Parathyroid adenoma (tissue), 2 donors: ENCODE measurements at regions not wholly inside any gene's neighbourhood (a gene's known extent, or its start where the extent isn't known, plus 50 kb on each side); places are given as distances from the start of the nearest gene placed in this dataset.

Source experiments
- H2AFZ ChIP-seq: fragments of 300-600 bp; sonication (generic); one replicate; pipeline ENCODE4 v1.7.0; 2017; ENCODE audit warnings: antibody characterized with exemption, mild to moderate bottlenecking
- H3K27ac ChIP-seq: fragments of 300-600 bp; sonication (generic); one replicate; pipeline ENCODE4 v1.7.0; 2017
- H3K27me3 ChIP-seq: fragments of 300-600 bp; sonication (generic); one replicate; pipeline ENCODE4 v1.7.0; 2017; ENCODE audit warnings: low read length; ENCODE audit not compliant: control insufficient read depth, insufficient read depth
- H3K36me3 ChIP-seq: fragments of 300-600 bp; sonication (generic); one replicate; pipeline ENCODE4 v1.7.0; 2017; ENCODE audit warnings: low read length; ENCODE audit not compliant: control insufficient read depth, insufficient read depth
- H3K4me1 ChIP-seq: fragments of 300-600 bp; sonication (generic); one replicate; pipeline ENCODE4 v1.7.0; 2017; ENCODE audit warnings: control low read depth
- H3K4me2 ChIP-seq: fragments of 300-600 bp; sonication (generic); one replicate; pipeline ENCODE4 v1.7.0; 2017; ENCODE audit warnings: low read length
- H3K4me3 ChIP-seq: fragments of 300-600 bp; sonication (generic); one replicate; pipeline ENCODE4 v1.7.0; 2017; ENCODE audit warnings: low read depth, low read length
- H3K79me2 ChIP-seq: fragments of 300-600 bp; sonication (generic); one replicate; pipeline ENCODE4 v1.7.0; 2017; ENCODE audit warnings: control low read depth
- H3K9ac ChIP-seq: fragments of 300-600 bp; sonication (generic); one replicate; pipeline ENCODE4 v1.7.0; 2017; ENCODE audit warnings: mild to moderate bottlenecking
- H3K9me3 ChIP-seq: fragments of 300-600 bp; sonication (generic); one replicate; pipeline ENCODE4 v1.7.0; 2017; ENCODE audit warnings: low read length; ENCODE audit not compliant: control insufficient read depth
- TF ChIP-seq, protein P1 (sequence below): fragments of 300-600 bp; sonication (generic); IDR thresholded peaks from one replicate; pipeline ENCODE4 v1.7.0; 2017; ENCODE audit warnings: antibody characterized with exemption, mild to moderate bottlenecking
- donor health status: primary hyperparathyroidism.

DNA sequence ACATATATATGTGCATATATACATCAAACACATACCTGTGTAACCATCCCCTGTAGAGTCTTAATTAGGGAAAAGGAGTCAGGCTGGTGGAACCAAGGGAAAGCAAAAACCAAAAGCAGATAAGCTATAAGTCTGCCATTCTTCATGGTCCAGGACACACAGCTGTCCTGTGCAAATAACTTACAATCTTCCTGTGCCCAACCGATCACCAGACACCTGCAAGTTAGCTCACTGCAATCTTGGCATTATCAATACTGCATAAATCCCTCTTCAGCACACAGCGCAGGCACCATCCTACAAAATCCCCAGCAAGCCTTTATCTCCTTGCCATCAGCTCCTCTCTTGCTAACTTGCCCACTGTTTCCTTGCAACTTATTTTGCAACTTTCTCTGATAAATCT, 60.8 kb upstream of the DYNAP start:
- no peak overlapping the region for H3K9ac ChIP-seq
- H3K79me2 ChIP-seq = no peaks in the 10 kb centered on the region
- TF ChIP-seq, protein P1, sequence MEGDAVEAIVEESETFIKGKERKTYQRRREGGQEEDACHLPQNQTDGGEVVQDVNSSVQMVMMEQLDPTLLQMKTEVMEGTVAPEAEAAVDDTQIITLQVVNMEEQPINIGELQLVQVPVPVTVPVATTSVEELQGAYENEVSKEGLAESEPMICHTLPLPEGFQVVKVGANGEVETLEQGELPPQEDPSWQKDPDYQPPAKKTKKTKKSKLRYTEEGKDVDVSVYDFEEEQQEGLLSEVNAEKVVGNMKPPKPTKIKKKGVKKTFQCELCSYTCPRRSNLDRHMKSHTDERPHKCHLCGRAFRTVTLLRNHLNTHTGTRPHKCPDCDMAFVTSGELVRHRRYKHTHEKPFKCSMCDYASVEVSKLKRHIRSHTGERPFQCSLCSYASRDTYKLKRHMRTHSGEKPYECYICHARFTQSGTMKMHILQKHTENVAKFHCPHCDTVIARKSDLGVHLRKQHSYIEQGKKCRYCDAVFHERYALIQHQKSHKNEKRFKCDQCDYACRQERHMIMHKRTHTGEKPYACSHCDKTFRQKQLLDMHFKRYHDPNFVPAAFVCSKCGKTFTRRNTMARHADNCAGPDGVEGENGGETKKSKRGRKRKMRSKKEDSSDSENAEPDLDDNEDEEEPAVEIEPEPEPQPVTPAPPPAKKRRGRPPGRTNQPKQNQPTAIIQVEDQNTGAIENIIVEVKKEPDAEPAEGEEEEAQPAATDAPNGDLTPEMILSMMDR = no peak
- no peak overlapping the region for H3K27ac ChIP-seq
- no peaks in the 10 kb centered on the region for H3K36me3 ChIP-seq
- no peaks in the 10 kb centered on the region for H3K27me3 ChIP-seq
- H3K4me2 ChIP-seq = no peak overlapping the region
- no peaks in the 10 kb centered on the region for H3K9me3 ChIP-seq
- H3K4me1 ChIP-seq = no peaks in the 10 kb centered on the region
- H2AFZ ChIP-seq = no peak overlapping the region
- no peak overlapping the region for H3K4me3 ChIP-seq

- Histone ChIP-seq H3K4me2 (no peak overlapping the region), H3K9ac (no peak overlapping the region), H3K79me2 (no peaks in the 10 kb centered on the region), H3K4me1 (no peaks in the 10 kb centered on the region), H3K27me3 (no peaks in the 10 kb centered on the region), H3K36me3 (no peaks in the 10 kb centered on the region), H3K27ac (no peak overlapping the region), H2AFZ (no peak overlapping the region), H3K9me3 (no peaks in the 10 kb centered on the region), H3K4me3 (no peak overlapping the region)
- TF ChIP-seq, protein P1 = no peak
Observed at GRCh38 chr18:54531402-54532065, 59.5 kb upstream of the DYNAP start.

GRCh38 chr18:54532222-54532621, 58.8 kb upstream of the DYNAP start:
- no peak overlapping the region for H2AFZ ChIP-seq
- no peaks in the 10 kb centered on the region for H3K36me3 ChIP-seq
- TF ChIP-seq, protein P1 = no peak
- no peak overlapping the region for H3K4me3 ChIP-seq
- no peak overlapping the region for H3K27ac ChIP-seq
- H3K4me2 ChIP-seq = no peak overlapping the region
- no peaks in the 10 kb centered on the region for H3K79me2 ChIP-seq
- H3K4me1 ChIP-seq = no peaks in the 10 kb centered on the region
- no peaks in the 10 kb centered on the region for H3K9me3 ChIP-seq
- no peak overlapping the region for H3K9ac ChIP-seq
- H3K27me3 ChIP-seq = no peaks in the 10 kb centered on the region

DNA sequence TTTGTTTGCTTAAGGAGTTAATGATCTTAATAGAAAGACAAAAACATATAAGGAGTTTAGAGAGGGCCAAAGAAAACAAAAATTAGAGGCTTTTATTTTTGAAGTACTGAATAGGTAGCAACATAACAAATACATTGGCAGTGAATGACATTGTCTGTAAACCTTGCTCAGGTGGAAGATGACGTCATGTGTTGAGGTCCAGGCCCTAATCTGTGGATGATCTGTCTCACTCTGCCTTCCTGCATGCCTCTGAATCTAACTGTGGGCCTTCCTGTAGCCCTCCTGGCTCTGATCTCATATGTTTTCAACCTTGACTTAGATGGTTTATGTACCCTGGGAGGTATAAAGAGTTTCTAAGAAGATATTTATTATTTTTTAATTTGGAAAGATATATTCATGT, 58.1 kb upstream of the DYNAP start:
- Histone ChIP-seq H3K4me2 (no peak overlapping the region), H3K27me3 (no peaks in the 10 kb centered on the region), H3K27ac (no peak overlapping the region), H3K79me2 (no peaks in the 10 kb centered on the region), H3K36me3 (no peaks in the 10 kb centered on the region), H3K4me1 (no peaks in the 10 kb centered on the region), H3K9me3 (no peaks in the 10 kb centered on the region), H3K4me3 (no peak overlapping the region), H3K9ac (no peak overlapping the region), H2AFZ (no peak overlapping the region)
- TF ChIP-seq, protein P1 = no peak
